OCI-LY7 (cell line): ENCODE measurements at regions not wholly inside any gene's neighbourhood (a gene's known extent, or its start where the extent isn't known, plus 50 kb on each side); places are given as distances from the start of the nearest gene placed in this dataset.

ENCODE experiments used
- BruUV-seq: library from RNA; stranded (reverse); fragments of 400-500 nt; replicated peaks from 2 replicates; lab custom pipeline; 2021; lab: Mats Ljungman, UMichigan
- CTCF ChIA-PET: fragments of 300-600 bp; sonication (Branson Sonifier 250); formaldehyde crosslinking; loops from one replicate; lab custom pipeline; 2022; ENCODE audit warnings: antibody characterized with exemption; ENCODE audit not compliant: unreplicated experiment; lab: Charles Lee
- POLR2A ChIA-PET: fragments of 300-600 bp; sonication (Branson Sonifier 250); formaldehyde crosslinking; loops from one replicate; lab custom pipeline; 2022; ENCODE audit warnings: antibody characterized with exemption; lab: Charles Lee
- DNase-seq: peaks from one replicate; pipeline ENCODE4 v3.0.0-alpha.2; 2015; ENCODE audit warnings: low spot score
- H2AFZ ChIP-seq: fragments of 200-600 bp; sonication (generic), shearing (Covaris generic); 2 replicates; pipeline ENCODE4 v1.6.1; 2014; ENCODE audit warnings: mild to moderate bottlenecking, antibody characterized with exemption, low read length, moderate library complexity
- H3K27ac ChIP-seq: fragments of 200-600 bp; sonication (generic); 2 replicates; pipeline ENCODE4 v1.5.1; 2014; ENCODE audit warnings: mixed run types, low read depth, mild to moderate bottlenecking, moderate library complexity, low read length, inconsistent platforms; ENCODE audit not compliant: poor library complexity, severe bottlenecking
- H3K36me3 ChIP-seq: fragments of 200-600 bp; sonication (generic); 2 replicates; pipeline ENCODE4 v1.6.1; 2014; ENCODE audit warnings: mild to moderate bottlenecking, antibody characterized with exemption, low read length, moderate library complexity, mixed read lengths; ENCODE audit not compliant: insufficient read depth
- H3K4me1 ChIP-seq: fragments of 200-600 bp; sonication (generic); 2 replicates; pipeline ENCODE4 v1.5.1; 2014; ENCODE audit warnings: mild to moderate bottlenecking, low read length; ENCODE audit not compliant: insufficient read depth, poor library complexity, severe bottlenecking
- H3K4me2 ChIP-seq: fragments of 200-600 bp; sonication (generic); 2 replicates; pipeline ENCODE4 v1.6.1; 2014; ENCODE audit warnings: mild to moderate bottlenecking, low read length
- H3K4me3 ChIP-seq: fragments of 200-600 bp; sonication (generic); 2 replicates; pipeline ENCODE4 v1.5.1; 2014; ENCODE audit warnings: mild to moderate bottlenecking, low read depth, low read length; ENCODE audit not compliant: poor library complexity, severe bottlenecking
- H3K79me2 ChIP-seq: fragments of 200-600 bp; sonication (generic); 2 replicates; pipeline ENCODE4 v1.6.1; 2016; ENCODE audit warnings: low read depth, mild to moderate bottlenecking, low read length, moderate library complexity, mixed read lengths; ENCODE audit not compliant: insufficient read depth
- H3K9me2 ChIP-seq: fragments of 200-600 bp; sonication (generic); 2 replicates; pipeline ENCODE4 v1.6.1; 2016; ENCODE audit warnings: mild to moderate bottlenecking, low read length, mixed read lengths; ENCODE audit not compliant: insufficient read depth
- H3K9me3 ChIP-seq: fragments of 200-600 bp; sonication (generic); 2 replicates; pipeline ENCODE4 v1.6.1; 2014; ENCODE audit warnings: mild to moderate bottlenecking, mixed run types, low read length, mixed read lengths
- H4K20me1 ChIP-seq: fragments of 200-600 bp; sonication (generic); 2 replicates; pipeline ENCODE4 v1.6.1; 2014; ENCODE audit warnings: mild to moderate bottlenecking, antibody characterized with exemption, low read length, moderate library complexity, mixed read lengths; ENCODE audit not compliant: insufficient read depth
- CTCF ChIP-seq: fragments of 200-600 bp; sonication (generic); conservative IDR thresholded peaks from 2 replicates; pipeline ENCODE4 v1.5.1; 2014; ENCODE audit warnings: mild to moderate bottlenecking, antibody characterized with exemption, low read length, moderate library complexity, mixed read lengths
- EZH2phosphoT487 ChIP-seq: fragments of 200-600 bp; sonication (generic); IDR thresholded peaks from 2 replicates; pipeline ENCODE4 v1.6.1; 2018; ENCODE audit warnings: low read depth, borderline replicate concordance, mild to moderate bottlenecking, mixed run types, antibody characterized with exemption, low read length, moderate library complexity, mixed read lengths
- intact Hi-C: fragments of 100-400 bp; cut with micrococcal nuclease; formaldehyde crosslinking; loops from one replicate; pipeline ENCODE4 v1.10.0; 2022; ENCODE audit not compliant: unreplicated experiment

DNA sequence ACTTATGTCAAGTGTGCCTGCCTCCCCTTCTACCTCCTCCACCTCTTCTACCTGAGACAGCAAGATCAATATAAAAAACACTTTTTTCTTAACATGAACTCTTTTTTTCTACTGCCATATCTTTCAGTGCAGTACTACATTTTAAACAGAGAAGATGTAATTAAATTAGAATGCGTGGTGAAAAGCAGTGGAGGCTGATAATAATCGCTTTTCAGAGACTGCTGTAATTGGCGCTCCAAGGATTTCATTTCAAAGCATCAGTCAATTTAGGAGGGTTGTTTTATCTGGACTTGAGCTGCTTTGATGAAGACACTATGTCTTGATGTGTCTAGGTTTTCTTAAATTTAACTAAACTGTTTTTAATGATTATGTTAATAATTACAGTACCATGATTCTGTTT, 85.3 kb upstream of the CRBN start:
- ChIA-PET POLR2A (interaction anchor here (0.5 to 0.8 kb wide), 2 partner anchors 9 to 24 kb away, joined by 3 to 5 read pairs; no protein-coding TSS in a partner anchor), CTCF (no interaction called here)
- intact Hi-C loops, result no loop called here
- H3K9me3 ChIP-seq, result no peaks in the 10 kb centered on the region
- no peaks in the 10 kb centered on the region for H4K20me1 ChIP-seq
- H3K79me2 ChIP-seq, result no peaks in the 10 kb centered on the region
- BruUV-seq, result no TSS peak
- H3K27ac ChIP-seq, result no peak overlapping the region
- H3K4me3 ChIP-seq, result no peak overlapping the region
- H3K4me1 ChIP-seq, result no peaks in the 10 kb centered on the region
- no peak overlapping the region for H3K4me2 ChIP-seq
- H3K36me3 ChIP-seq, result no peaks in the 10 kb centered on the region
- no peak for TF ChIP-seq EZH2phosphoT487
- TF ChIP-seq CTCF, result no peak
- no peaks in the 10 kb centered on the region for H3K9me2 ChIP-seq
- no peak for DNase-seq
- H2AFZ ChIP-seq, result no peak overlapping the region

DNA sequence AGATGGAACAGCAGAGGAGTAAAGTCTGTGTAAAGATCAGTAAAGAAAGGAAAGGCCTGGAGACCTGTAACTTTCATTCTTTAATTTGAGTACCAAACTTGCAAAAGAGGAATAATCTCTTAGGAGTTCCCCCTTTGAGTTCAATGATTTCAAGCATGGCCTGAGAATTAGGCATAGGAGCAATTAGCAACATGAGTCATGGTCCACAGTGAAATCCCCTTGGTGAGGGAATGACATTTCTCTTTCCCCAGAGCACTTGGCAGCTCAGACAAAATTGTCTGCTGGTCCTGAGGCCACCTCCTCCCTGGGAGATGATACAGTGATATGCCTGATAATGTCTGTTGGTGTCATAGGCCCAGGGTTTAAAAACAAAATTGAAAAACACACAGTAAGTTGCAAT, 81.4 kb upstream of the CRBN start:
- intact Hi-C loops, result no loop called here
- no peak overlapping the region for H2AFZ ChIP-seq
- no peak overlapping the region for H3K4me3 ChIP-seq
- no peaks in the 10 kb centered on the region for H3K9me3 ChIP-seq
- H3K4me1 ChIP-seq, result no peaks in the 10 kb centered on the region
- no peaks in the 10 kb centered on the region for H3K79me2 ChIP-seq
- H3K9me2 ChIP-seq, result no peaks in the 10 kb centered on the region
- no peak for DNase-seq
- ChIA-PET CTCF (no interaction called here), POLR2A (no interaction called here)
- H3K4me2 ChIP-seq, result no peak overlapping the region
- no TSS peak for BruUV-seq
- no peak overlapping the region for H3K27ac ChIP-seq
- TF ChIP-seq EZH2phosphoT487, result no peak
- no peak for TF ChIP-seq CTCF
- no peaks in the 10 kb centered on the region for H4K20me1 ChIP-seq
- H3K36me3 ChIP-seq, result no peaks in the 10 kb centered on the region

DNA sequence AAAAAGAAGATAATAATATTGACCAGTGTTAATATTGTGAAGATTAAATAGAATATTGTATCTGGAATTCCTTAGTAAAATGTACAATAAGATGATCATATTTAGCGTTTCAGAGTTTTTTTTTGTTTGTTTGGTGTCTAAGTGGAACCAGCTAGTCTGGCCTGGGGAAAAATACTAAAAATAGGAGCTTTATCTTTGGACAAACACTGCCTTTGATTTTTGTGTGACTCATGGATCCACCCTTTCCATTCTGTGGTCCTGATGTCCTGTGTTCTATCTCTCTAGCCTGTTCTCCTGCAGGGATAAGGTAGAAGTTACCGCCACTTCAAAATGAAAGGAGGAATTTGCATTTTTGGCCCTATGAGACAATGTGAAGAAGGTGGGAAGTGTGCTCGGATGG, 79.7 kb upstream of the CRBN start:
- Histone ChIP-seq H3K36me3 (no peaks in the 10 kb centered on the region), H3K4me3 (no peak overlapping the region), H3K9me2 (no peaks in the 10 kb centered on the region), H3K4me2 (no peak overlapping the region), H3K4me1 (no peaks in the 10 kb centered on the region), H3K9me3 (no peaks in the 10 kb centered on the region), H3K27ac (no peak overlapping the region), H2AFZ (no peak overlapping the region), H3K79me2 (no peaks in the 10 kb centered on the region), H4K20me1 (no peaks in the 10 kb centered on the region)
- intact Hi-C loops, result no loop called here
- BruUV-seq, result no TSS peak
- POLR2A ChIA-PET, result interaction anchor here (1.0 to 1.1 kb wide), 2 partner anchors 19 to 22 kb away, joined by 3 read pairs; no protein-coding TSS in a partner anchor
- no peak for TF ChIP-seq CTCF
- CTCF ChIA-PET, result no interaction called here
- no peak for DNase-seq
